Spleen (tissue), 11 donors: ENCODE measurements at regions not wholly inside any gene's neighbourhood (a gene's known extent, or its start where the extent isn't known, plus 50 kb on each side); places are given as distances from the start of the nearest gene placed in this dataset.

Source experiments
- DNase-seq: peaks from one replicate; pipeline ENCODE4 v3.0.0-alpha.2; 2020
- H3K27ac ChIP-seq, 8 donors: fragments of 200-600 bp; sonication (generic) in 7 of 8; 1 replicate in 4 of 8; 2 replicates in 4 of 8; pipeline versions ENCODE4 v1.5.0 to v1.8.0; 2016 to 2021; ENCODE audit warnings: inconsistent platforms in 4 of 8, mild to moderate bottlenecking in 4 of 8, moderate library complexity in 1 of 8
- H3K27me3 ChIP-seq, 7 donors: fragments of 200-600 bp; sonication (generic) in 6 of 7; replicated peaks in 1 of 7; 1 replicate in 4 of 7; 2 replicates in 3 of 7; pipeline versions ENCODE4 v1.5.0 to v1.8.0; 2016 to 2021; ENCODE audit warnings: inconsistent platforms in 3 of 7, mild to moderate bottlenecking in 1 of 7
- H3K36me3 ChIP-seq, 6 donors: fragments of 200-600 bp; sonication (generic) in 5 of 6; 1 replicate in 4 of 6; 2 replicates in 2 of 6; pipeline versions ENCODE4 v1.5.0 to v1.8.0; 2016 to 2021; ENCODE audit warnings: inconsistent platforms in 2 of 6
- H3K4me1 ChIP-seq, 6 donors: fragments of 200-600 bp; sonication (generic) in 5 of 6; 1 replicate in 3 of 6; 2 replicates in 3 of 6; pipeline versions ENCODE4 v1.5.0 to v1.8.0; 2016 to 2021; ENCODE audit warnings: inconsistent platforms in 3 of 6
- H3K4me3 ChIP-seq, 8 donors: fragments of 200-600 bp; sonication (generic) in 7 of 8; 1 replicate in 4 of 8; 2 replicates in 4 of 8; pipeline versions ENCODE4 v1.5.0 to v1.8.0; 2016 to 2021; ENCODE audit warnings: inconsistent platforms in 4 of 8, mild to moderate bottlenecking in 4 of 8, moderate library complexity in 2 of 8
- H3K9me3 ChIP-seq, 8 donors: fragments of 200-600 bp; sonication (generic) in 7 of 8; 1 replicate in 4 of 8; 2 replicates in 4 of 8; pipeline versions ENCODE4 v1.5.0 to v1.8.0; 2016 to 2021; ENCODE audit warnings: inconsistent platforms in 4 of 8
- POLR2A ChIP-seq, 3 donors: fragments of 450-650 bp; IDR thresholded peaks; one replicate each; pipeline ENCODE4 v1.5.1; 2017; ENCODE audit warnings: antibody characterized with exemption in 3 of 3, mild to moderate bottlenecking in 1 of 3
- POLR2AphosphoS5 ChIP-seq, 3 donors: sonication (generic); formaldehyde crosslinking; IDR thresholded peaks; one replicate each; pipeline ENCODE4 v1.5.1; 2017; ENCODE audit warnings: antibody characterized with exemption in 3 of 3
- WGBS, 5 donors: extraction: QIAGEN DNeasy Blood & Tissue Kit in 3 of 5; methylation state at CpG; one replicate each; pipeline versions ENCODE4 v1.1.5 to v1.1.7; 2013 to 2018; 5-methylcytosine and 5-hydroxymethylcytosine counted together
- intact Hi-C: fragments of 100-400 bp; cut with DNase I; formaldehyde crosslinking; loops from one replicate; pipeline ENCODE4 v1.15.0; 2023; ENCODE audit warnings: low total_unique reads
- TF ChIP-seq, protein P1 (sequence below), 11 experiments: fragments of 200-600 bp in 7 of 11; fragments of 450-650 bp in 4 of 11; sonication (generic) in 4 of 11; IDR thresholded peaks in 8 of 11; conservative IDR thresholded peaks in 3 of 11; 1 replicate in 7 of 11; 2 replicates in 4 of 11; pipeline versions ENCODE4 v1.4.0 to v1.8.0; 2016 to 2021; ENCODE audit warnings: antibody characterized with exemption in 11 of 11, inconsistent platforms in 4 of 11, mild to moderate bottlenecking in 1 of 11
- donor health status: healthy with polysubstance abuse.
- donor health status: DM: no; HTN: no; CAD: no; lungs with moderate emphysema.
- donor health status: DM: no; HTN: no; CAD: no.
- donor health status: Bipolar disorder and iron deficiency.
- donor health status: healthy.
- donor health status: DM: no; HTN: no; CAD: no.
- donor health status: DM: yes; HTN: yes; CAD: no.

DNA sequence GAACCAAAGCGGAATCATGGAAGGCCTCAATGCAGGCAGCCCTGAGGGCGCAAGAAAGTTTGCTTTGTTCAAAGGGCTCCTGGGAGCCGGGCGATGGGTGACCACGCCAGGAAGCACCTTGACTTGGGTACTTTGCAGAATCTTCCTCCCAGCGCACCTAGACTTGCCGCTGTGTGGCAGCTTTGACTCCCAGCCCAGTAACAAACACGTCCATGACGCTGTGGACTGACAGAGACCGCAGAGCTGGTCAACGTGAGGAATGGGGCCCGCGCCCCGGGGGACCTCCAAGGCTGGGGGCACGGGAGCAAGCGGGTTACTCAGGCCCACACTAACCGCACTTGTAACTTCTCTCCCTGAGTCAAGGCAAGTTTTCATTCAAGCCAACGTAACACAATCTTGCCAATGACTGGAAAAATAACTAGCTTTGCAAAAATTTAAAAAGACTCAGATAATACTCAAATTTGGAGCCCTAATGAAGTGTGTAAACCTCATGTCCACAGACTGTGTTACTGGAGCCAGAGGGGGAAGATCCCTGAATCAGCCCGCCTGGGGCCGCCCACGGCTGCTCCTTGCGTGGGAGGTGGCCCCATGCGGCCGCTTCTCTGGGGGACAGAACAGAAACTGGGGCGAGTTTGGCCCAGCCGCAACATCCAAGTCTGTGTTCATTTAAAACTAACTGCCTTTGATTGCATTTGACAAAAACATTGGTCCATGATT, 130.8 kb downstream of the DNAJB6 start:
- intact Hi-C loops: no loop called here
- WGBS, 5 donors: 82 to 89% (median 88%) methylated on average over 26 of the region's 26 CpGs
- DNase-seq: peak; percentile 43
- Histone ChIP-seq H3K36me3 (no peaks in the 10 kb centered on the region), H3K9me3 (peaks cover 0 to 9% (median 6%) of the 10 kb centered on the region in 8 donors), H3K27ac (no peak overlapping the region), H3K4me3 (no peak overlapping the region), H3K4me1 (peaks cover 0 to 19% (median 1%) of the 10 kb centered on the region in 6 donors), H3K27me3 (peaks cover 0 to 52% (median 11%) of the 10 kb centered on the region in 7 donors)
- no peak for TF ChIP-seq POLR2A (IDR thresholded peaks at IDR 0.05)
- TF ChIP-seq, protein P1, sequence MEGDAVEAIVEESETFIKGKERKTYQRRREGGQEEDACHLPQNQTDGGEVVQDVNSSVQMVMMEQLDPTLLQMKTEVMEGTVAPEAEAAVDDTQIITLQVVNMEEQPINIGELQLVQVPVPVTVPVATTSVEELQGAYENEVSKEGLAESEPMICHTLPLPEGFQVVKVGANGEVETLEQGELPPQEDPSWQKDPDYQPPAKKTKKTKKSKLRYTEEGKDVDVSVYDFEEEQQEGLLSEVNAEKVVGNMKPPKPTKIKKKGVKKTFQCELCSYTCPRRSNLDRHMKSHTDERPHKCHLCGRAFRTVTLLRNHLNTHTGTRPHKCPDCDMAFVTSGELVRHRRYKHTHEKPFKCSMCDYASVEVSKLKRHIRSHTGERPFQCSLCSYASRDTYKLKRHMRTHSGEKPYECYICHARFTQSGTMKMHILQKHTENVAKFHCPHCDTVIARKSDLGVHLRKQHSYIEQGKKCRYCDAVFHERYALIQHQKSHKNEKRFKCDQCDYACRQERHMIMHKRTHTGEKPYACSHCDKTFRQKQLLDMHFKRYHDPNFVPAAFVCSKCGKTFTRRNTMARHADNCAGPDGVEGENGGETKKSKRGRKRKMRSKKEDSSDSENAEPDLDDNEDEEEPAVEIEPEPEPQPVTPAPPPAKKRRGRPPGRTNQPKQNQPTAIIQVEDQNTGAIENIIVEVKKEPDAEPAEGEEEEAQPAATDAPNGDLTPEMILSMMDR (IDR thresholded peaks at IDR 0.05 in 8 of 11, conservative IDR thresholded peaks at IDR 0.05 in 3 of 11): no peak

DNA sequence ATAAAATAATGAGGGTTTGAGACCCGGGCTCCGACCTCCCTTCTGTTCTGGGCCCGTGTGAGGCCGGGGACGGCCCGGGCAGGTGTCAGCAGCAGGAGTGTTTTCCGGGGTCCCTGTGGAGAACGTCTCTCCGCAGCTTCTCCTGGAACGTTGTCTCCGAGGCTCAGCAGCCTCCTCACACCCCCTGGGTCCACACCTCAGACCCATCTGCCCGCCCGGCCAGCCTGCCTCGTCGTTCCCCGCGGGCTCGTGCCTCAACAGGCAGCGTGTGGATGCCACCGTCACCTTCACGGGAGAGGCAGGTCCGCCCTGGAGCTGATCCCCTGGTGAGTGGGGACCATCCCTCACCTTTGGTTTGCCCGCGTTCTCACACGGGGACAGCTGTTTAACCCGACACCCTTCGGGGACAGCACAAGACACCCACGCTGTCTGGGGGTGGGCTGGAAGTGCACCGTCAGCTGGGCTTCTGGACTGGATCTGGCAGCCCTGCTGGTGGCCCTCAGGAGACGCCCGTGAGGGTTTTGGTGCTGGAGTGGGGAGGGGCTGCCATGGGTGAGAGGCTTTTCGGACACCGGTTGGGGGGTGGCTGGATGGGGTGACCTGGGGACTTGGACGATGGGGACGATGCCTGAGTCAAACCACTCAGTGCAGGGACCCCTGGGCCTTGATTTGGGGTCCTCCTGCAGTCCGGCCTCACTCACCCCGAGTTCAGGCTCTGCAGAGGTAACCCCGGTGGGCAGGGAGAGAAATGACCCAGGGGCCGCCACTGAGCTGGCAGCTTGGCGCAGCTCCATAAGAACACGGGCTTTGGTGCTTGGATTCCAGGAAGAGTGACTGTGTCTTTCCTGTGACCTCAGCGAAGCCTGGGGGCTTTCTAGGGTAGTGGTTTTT, 131.7 kb downstream of the DNAJB6 start:
- DNase-seq: peak; percentile 71
- intact Hi-C loops: no loop called here
- H3K4me3 ChIP-seq: no peak overlapping the region
- peaks cover 0 to 17% (median 14%) of the 10 kb centered on the region in 8 donors for H3K9me3 ChIP-seq
- WGBS, 5 donors: 79 to 87% (median 82%) methylated on average over 31 to 42 of the region's 42 CpGs
- H3K27ac ChIP-seq: no peak overlapping the region
- TF ChIP-seq POLR2A (IDR thresholded peaks at IDR 0.05) (no peak), POLR2AphosphoS5 (IDR thresholded peaks at IDR 0.05) (no peak)
- TF ChIP-seq, protein P1 (IDR thresholded peaks at IDR 0.05 in 8 of 11, conservative IDR thresholded peaks at IDR 0.05 in 3 of 11): no peak
- H3K4me1 ChIP-seq: peaks cover 0 to 19% (median 1%) of the 10 kb centered on the region in 6 donors
- H3K27me3 ChIP-seq: peaks cover 0 to 52% (median 11%) of the 10 kb centered on the region in 7 donors
- H3K36me3 ChIP-seq: no peaks in the 10 kb centered on the region

DNA sequence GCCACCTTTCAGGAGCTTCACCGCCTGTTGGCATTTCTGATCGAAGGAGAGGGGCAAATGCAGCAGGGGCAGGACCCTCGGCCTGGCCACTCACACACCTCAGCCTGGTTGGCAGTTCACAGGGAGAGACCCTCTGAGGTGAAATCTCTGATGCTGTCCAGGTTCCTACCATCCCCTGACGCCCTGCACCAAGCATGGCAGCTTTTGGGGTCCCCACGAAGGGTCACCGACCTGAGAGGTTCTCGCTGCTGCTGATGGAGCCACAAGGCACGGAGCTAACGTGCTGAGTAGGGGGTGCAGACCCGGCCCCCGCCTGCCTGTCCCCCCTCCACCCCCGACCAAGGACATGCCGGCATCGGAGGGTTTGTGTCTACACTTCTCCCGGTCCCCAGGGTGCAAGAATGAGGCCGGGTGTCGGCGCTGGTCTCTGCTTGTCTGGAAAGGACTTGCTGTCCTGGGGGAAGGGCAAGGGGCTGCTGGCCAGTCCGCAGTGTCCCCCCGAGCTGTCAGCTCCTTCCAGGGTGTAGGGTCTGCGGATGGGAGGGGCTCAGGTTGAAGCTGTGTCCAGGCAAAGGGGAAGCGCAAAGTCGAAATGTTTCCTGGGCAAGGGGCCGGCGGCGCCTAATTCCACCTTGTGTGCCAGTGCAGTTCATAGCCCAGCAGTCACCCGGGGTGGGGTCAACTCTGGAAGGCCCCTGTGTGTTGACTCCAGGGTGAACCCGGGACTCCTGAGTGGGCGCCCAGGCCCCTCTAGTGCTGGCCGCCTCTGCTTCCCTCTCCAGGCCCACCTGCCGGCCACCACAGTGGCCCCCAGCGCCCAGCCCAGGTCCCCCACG, 132.6 kb downstream of the DNAJB6 start:
- H3K36me3 ChIP-seq: no peaks in the 10 kb centered on the region
- peaks cover 0 to 19% (median 1%) of the 10 kb centered on the region in 6 donors for H3K4me1 ChIP-seq
- H3K4me3 ChIP-seq: no peak overlapping the region
- peak; percentile 72 for DNase-seq
- WGBS, 5 donors: 84 to 91% (median 89%) methylated on average over 17 to 33 of the region's 33 CpGs
- H3K27me3 ChIP-seq: peaks cover 0 to 46% (median 11%) of the 10 kb centered on the region in 7 donors
- intact Hi-C loops: no loop called here
- TF ChIP-seq, protein P1 (IDR thresholded peaks at IDR 0.05 in 8 of 11, conservative IDR thresholded peaks at IDR 0.05 in 3 of 11): no peak
- TF ChIP-seq POLR2A (IDR thresholded peaks at IDR 0.05) (no peak), POLR2AphosphoS5 (IDR thresholded peaks at IDR 0.05) (no peak)
- H3K9me3 ChIP-seq: peaks cover 0 to 27% (median 23%) of the 10 kb centered on the region in 8 donors
- no peak overlapping the region for H3K27ac ChIP-seq
